T1000 (cell line): ENCODE measurements at regions not wholly inside any gene's neighbourhood (a gene's known extent, or its start where the extent isn't known, plus 50 kb on each side); places are given as distances from the start of the nearest gene placed in this dataset.

Source experiments
- DNase-seq: peaks from one replicate; lab custom pipeline; 2025; ENCODE audit warnings: mixed read lengths; lab: John Stamatoyannopoulos, UW

DNA sequence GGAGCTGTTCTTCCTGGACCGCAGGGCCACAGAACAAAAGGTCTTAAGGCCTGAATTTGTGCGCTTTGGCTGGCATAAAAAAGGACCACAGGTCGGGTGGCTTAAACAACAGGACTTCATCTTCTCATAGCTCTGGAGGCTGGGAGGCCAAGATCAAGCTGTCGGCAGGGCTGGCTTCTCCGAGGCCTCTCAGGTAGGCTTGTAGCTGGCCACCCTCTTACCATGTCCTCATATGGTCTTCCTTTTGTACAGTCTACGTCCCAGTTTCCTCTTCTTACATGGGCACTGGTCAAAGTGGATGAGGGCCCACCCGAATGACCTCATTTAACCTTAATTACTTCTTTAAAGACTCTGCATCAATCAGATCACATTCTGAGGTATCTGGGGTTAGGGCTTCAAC, 257.6 kb downstream of the CBLN1 start:
- no peak for DNase-seq

DNA sequence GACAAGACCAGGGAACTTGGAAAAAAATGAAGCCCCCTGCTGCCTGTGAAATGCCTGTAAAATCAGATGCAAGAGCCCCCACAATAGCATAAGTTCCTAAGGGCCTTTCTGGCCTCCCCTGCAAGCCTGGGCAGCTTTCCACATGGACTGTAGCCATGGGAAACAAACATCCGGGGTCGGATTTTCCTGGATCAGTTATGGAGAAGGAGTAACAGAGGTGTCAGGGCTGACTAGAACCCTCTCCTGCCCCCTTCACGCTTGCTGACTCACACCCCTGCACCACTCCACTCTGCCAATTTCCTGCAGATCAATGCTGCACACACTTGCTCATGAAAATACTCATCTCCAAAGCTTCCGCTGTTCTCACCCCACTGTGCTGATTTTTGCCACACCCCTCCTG, 258.6 kb downstream of the CBLN1 start:
- no peak for DNase-seq

DNA sequence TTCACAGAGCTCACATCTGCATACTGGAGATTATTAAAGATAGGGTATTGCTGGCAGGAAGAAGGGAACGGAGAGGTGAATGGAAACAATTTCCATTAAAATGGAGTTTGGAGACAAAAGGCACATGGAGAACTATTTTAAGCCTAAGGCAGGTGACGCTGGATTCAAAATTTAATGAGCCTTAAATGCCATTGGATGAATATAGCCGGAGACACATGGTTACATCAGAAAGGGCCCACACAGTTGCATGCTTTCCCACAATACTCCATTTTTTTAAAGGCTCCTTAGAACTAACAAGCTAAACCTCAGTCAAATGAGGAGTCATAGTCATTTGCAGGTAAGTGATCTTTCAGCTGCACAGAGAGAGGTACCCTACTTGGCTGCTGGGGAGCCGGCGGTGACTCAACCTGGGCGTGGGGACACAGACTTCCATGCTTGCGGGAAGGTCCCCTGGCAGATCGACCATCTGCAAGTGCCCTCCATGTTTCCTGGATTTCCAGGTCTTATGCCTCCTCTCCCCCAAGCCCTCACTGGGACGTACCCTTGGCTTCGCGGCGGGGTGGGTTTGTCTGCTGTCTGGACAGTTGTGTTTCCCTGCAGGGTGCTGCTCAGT, 259.2 kb downstream of the CBLN1 start:
- no peak for DNase-seq

DNA sequence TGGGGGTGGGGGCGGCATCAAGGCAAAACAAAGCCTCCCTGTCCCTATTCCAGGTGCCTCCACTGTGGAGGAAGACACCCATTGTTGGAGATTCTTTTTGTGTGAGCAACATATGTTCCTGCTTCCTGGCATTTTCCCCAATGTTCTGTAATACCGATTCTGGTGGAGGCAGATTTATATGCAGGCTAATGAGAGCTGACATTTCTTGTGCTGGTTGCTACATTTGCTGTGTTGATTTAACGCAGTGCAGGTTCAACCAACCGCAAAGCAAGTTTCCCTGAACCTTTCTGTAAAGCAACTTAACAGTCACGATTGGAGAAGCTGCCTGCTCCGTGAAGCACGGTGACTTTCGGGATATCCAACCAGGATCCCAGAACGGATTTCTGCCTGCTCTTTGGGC, 260.5 kb downstream of the CBLN1 start:
- DNase-seq: no peak

DNA sequence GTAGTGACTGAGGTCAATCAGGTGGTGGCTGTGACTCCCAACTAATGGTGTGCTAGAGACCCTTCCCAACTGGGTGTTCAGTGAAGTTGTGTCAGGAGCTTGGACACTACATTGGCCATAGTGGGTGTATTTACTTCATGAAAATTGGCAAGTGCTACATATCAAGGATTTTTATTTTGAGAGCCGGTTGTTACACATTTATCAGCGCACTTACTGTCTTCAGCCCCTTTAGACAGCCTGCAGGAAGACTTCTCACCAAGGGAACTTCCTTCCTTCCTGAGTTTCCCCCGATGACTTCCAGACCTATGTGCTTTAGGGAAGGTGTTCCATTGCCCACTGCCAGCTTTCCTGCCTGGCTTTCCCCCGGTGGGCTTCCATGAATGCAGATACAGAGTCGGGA, 261.2 kb downstream of the CBLN1 start:
- no peak for DNase-seq

DNA sequence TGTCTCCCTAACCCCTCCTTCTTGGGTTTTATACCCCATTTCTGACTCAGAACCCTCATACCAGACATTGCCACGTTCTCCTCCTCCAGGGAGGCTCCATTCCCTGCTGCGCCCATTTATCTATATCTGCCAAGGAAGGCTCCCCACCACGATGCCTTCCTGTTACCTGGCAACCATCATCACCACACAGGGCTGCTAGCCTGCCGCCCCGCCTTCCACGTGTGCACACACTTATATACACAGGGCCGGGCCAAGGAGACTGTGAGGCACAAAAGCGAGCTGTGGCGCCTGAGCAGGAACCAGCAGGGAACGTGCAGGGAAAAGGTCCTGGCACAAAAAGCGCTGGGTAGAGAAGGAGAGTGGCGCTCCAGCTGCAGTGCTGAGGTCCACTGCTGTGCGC, 261.8 kb downstream of the CBLN1 start:
- DNase-seq: no peak

DNA sequence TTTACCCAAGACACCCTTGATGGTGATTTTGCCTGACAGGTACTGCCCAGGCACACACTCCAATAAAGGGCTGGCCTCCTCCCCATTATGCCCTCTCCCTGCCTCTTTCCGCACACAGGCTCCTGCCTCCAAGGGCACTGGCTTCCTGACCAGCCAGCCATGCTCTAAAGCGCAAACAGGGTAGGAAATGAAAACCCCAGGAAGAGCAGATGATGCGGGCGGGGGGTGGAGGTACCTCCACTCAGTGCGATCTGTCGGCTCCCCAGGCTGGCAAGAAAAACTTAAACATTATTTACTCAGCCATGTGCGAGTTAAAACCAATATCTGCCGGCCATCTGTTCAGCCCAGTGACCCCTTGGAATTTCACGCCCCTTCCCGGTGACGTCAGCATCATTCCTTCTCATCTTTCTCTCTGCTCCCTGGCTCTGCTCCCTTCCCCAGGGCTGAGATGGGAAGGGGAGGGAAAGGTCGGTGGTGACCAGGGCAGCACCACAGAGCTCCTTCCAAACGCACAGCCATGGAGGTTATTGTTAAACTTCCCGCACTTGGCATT, 262.5 kb downstream of the CBLN1 start:
- no peak for DNase-seq

DNA sequence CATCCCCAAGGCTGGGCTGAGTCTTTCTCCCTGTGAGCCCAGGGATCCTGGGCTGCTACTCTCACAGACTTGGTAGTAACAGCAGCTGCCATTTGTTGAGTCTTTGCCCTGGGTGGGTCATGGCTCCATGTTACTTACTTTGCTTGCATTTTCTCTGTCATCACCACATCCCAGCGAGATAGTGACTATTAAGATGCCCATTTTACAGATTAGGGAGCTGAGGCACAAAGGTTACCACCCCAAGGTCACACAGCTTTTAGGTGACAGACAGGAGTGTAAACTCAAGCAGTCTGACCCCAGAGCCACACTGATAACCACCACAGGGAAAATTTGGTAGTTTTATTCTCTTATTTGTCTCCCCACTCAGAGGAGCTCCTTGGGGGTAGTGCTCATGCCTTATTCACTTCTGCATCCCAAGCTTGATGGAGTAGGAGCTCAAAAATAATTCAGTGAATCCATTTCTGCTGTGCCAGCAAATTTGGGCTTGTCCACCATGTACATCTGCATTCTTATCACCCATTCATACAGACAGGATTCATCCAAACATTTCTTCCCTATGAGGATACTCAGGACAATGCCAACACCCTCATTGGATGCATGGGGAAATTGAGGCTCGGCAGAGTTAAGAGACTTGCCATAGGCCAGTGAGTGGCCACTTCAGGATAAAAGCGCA, 263.2 kb downstream of the CBLN1 start:
- DNase-seq: no peak

DNA sequence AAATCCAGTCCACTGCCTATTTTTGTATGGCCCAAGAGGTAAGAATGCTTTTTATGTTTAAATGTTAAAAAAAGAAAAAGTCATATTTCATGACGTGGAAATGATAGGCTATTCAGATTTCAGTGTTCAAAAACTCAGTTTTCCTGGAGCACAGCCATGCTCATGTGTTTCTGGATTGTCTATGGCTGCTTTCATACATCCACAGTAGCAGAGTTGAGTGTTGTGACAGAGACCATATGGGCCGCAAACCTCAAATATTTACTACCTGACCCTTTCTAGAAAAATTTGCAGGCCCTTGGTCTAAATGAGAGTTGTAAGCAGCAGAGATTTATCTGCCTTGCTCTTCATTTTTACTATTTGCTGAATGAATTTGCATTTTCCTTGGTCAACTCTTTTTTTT, 264.1 kb downstream of the CBLN1 start:
- no peak for DNase-seq

DNA sequence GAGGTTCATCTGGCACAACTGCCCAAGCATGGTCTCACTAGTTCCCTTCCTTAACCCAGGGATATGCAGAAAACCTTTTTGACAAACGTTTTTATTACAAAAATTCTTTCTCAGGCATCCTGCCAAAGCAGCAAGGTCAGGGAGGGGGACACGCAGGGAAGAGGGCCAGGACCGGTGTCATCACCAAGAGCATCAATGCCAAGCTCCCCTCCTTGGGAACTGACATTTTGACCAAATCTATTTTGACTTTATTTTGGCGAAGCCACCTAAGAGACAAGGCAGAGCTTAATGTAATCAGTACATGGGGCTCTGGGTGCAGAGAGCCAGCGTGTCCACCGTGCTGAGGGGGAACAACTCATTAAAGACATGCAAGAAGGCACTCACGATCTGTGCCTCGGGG, 265.2 kb downstream of the CBLN1 start:
- no peak for DNase-seq

DNA sequence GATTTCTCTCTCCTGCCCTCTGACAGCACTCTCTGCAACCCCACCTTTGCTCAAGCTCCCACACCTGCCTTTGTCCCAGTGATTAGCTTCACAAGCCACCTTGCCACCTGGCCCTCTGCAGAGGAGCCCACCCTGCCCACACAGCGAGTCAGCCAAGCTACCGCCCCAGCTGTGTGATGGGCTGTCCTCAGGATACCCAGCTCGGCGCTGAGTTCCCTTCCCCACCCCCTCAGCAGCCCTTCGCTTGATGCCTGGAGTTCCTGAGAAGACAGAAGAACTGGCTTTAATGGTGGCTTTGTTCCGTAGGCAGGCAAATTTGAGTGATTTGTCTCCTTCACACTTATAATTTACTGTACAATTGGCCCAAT, 266.4 kb downstream of the CBLN1 start:
- no peak for DNase-seq

DNA sequence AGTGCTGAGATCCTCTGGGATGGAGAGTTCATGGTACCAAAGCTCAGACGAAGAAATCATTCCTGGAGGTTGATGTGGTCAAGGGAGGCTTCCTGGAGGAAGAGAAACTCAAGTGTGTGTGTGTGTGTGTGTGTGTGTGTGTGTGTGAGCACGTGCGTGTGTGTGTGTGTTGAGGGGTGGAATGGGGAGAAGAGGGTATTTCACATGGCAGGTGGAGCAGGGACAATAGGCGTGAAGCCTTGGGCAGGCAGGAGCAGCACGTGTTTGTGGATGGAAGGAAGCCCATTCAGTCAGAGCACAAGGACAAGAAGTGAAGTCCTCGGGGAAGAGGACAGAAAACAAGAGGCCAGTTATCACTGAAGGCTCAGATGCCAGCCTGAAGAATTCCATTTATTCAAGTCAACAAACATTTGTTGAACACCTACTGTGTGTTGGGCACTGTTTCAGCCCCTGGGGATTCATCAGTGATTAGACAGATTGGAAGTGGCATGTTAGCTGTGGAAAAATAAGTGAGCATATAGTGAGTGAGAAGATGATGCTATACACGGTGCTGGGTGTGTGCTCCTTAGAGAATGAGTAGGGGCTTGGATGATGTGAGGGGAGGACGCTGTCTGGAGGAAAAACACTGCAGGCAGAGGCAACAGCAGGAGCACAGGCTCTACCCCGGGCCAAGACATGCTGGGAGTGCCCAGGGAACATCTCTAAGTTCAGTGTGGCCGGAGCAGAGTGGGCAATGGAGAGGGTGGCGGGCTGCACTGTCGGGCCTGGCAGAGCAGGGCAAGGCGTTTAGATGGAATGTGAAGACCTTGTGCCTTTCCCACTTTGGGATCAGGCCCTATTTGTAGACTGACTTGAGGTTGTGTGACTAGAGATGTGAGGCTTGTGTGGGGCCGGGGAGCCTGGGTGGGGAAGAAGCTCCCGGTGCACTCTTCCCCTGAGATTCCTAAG, 267.1 kb downstream of the CBLN1 start:
- DNase-seq: no peak

DNA sequence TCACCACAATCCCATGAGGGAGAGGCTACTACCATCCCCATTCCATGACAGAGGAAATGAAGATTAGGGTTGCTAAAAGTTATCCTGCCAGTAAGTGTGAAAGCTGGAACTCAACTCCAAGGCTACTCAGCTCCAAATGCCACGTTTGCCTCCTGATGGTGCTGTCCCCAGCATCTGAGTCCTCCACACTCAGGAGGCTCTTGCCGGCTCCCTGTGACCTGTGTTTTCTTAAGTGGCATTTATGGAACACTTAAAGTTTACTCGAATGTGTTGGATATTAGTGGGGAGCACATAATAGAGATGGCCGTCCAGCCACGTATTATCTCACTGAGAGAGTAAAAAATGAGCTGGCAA, 267.9 kb downstream of the CBLN1 start:
- no peak for DNase-seq

DNA sequence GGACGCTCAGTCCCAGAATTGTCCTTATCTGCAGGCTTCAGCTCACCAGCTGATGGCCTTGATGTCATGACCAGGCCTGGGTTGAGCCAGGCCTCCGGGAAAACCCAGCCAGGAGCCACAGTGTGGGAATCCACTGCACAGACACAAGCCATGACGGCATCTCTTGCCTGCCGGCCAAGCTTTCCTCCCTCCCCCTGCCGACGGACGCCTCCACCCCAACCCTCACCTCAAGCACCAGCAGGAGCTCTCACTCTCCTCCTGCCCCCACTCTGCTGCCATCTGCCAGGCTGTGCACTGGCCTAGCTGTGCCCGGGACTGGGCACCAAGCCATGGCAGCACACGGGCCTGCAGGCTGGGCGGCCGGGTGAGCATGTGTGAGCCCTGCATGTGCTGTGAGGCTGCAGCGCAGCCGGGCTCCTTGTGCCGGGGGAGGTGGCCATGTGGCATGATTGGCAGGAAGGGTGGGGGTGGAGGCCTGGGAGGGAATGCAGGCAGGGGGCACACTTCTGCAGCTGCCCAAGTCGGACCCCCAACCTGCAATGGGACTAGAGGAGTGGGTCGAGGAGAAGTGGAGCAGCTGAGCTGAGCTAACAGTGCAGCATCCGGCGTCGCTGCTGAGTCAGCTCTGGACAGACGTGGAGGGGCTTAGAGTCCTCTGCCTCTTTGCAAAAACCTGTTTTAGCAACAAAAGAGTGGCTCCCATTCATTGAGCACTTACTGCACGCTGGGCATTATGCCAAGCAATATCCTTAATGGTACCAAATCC, 268.5 kb downstream of the CBLN1 start:
- no peak for DNase-seq

DNA sequence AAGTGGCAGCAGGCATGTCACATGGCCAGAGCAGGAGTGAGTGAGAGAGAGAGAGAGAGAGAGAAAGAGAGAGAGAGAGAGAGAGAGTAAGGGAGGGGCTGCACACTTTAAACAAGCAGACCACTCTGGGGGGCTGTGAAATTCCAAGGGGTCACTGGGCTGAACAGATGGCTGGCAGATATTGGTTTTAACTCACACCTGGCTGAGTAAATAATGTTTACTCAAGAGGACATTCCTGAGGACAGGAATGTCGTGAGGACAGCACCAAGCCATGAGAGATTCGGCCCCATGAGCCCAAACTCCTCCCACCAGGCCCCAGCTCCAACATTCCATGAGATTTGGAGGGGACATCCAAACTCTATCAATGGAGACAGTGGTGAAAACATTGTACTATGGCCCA, 269.7 kb downstream of the CBLN1 start:
- DNase-seq: no peak

DNA sequence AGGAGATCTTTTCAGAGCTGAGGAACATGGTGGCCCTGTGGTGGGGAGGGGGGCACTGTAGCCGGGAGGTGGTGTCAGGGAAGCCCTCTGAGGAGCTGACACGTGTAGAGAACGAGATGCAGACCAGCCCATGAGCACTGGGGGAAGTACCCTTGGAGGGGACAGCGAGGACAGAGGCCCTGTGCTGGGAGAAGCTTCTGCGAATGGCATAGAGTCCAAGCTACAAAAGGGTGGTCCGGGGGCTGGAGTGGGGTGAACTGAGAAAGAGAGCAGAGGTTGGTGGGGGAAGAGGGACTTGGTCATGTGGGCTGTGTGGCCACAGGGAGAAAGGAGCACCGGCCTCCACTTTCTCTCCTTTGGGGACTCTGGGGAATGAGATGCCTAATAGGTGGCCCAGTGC, 270.8 kb downstream of the CBLN1 start:
- no peak for DNase-seq

DNA sequence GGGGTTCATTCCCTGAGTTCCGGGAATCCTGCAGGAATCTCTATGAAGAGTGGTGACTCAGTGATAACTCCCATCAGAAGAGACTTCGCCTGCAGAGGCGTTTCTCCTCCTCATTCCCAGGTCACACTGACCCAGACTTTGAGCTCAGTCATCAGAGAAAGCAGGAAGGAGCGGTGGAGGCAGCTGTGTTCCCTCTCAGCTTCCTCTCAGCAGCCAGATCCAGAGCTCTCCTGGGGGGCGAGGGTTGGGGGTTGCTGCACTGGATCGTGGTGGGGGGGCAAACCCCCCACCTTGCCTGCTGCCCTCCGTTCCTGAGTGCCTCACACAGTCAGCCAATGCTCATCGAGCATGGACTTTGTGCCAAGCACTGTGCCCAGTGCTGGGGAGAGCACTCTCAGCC, 271.2 kb downstream of the CBLN1 start:
- no peak for DNase-seq

DNA sequence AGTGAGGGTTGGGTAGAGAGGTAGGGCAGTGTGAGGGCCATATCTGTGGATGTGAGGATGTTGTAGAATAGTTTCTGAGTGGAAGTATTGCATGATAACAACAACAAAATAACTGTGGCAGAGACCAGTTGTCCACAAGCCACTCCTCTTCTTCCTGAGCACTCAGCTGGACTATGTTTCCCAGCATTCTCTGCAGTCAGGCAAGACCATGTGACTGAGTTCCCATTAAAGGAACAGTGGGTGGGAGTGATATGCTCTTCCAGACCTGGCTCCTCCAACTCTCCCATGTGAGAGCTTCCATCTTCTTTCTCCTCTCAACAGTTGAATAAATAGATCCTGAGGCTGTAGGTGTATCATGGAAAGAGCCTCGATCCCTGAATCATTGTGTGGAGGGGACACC, 272.4 kb downstream of the CBLN1 start:
- no peak for DNase-seq

DNA sequence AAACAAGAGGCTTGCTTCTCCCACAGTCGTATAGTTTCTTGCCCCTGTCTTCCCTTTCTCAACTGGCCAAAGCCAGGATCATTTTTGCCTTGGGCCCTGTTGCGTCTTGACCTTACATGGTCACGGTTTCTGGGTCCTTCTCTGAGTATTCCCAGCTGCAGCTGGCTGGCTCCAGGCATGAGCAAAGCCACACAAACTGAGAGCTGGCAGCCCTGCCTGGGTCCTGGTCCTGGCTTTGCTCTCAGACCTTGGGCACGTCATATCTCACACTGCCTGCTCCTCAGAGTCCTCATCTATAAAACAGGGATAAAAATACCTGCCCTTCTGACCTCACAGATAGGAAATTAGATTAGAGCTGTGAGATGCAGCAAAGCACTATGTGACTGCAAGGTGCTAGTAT, 277.6 kb downstream of the CBLN1 start:
- DNase-seq: no peak

DNA sequence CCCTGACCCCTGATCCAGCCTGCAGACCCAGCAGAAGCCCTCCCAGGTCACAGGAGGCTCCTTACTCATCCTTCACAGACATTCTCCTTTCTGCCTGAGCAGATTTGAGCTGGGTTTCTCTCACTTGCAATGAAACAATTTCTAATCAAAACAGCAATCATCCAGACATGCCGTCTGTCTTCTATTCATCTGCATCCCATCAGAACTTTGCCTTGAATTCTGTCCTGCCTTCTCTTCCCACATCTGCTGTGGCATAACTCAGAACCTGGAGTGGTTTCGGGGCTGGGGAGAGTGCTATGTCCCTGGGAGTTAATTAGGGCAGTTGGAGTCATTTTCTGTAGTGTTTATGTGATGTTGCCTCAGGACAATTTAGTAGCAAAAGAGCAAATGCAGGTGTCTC, 278.6 kb downstream of the CBLN1 start:
- no peak for DNase-seq

DNA sequence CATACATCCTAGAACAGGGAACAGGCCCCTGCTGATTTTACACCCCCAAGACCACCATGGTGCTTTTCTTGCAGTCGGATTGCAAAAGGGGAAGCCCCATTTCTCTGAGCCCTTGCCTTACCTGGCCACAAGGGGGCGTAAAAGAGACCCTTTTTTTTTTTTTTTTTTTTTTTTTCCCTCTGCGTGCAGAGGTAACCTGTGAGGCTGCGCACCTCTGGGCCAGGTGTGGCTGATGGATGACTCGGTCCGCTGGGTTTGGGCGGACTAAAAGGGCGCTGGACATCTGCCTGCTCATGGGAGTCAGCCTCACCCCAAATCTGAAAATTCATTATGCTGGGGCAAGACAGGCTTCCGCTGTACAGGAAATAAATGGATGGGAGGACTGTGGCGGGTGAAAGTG, 281.0 kb downstream of the CBLN1 start:
- DNase-seq: no peak

DNA sequence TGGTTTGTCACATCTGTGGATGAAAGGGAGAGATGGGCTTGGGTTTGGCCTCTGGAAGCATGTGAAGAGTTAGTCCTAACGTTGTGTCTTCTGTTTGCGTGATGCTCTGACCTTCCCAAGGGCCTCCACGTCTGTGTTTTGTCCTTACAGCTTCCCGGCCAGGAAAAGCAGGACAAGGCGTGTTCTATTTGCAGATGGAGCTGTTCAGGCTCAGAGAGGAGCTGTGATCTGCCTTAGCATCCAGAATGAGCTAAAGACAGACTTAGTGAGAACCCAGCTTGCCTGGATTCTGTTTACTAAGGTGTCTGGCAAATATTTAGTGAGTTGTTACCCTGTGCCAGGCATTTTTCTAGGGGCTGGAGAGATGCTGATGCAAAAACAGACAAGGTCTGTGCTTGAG, 282.1 kb downstream of the CBLN1 start:
- no peak for DNase-seq
